Thyroid gland (tissue), 4 donors: ENCODE measurements at regions not wholly inside any gene's neighbourhood (a gene's known extent, or its start where the extent isn't known, plus 50 kb on each side); places are given as distances from the start of the nearest gene placed in this dataset.

Source experiments
- DNase-seq, 2 donors: peaks; one replicate each; pipeline ENCODE4 v3.0.0-alpha.2; 2019
- H3K27ac ChIP-seq, 3 donors: fragments of 200-600 bp; sonication (generic); 1 replicate in 2 of 3; 2 replicates in 1 of 3; pipeline ENCODE4 v1.5.1; 2016 to 2019; ENCODE audit warnings: mild to moderate bottlenecking in 1 of 3, moderate library complexity in 1 of 3
- H3K27me3 ChIP-seq: fragments of 200-600 bp; sonication (generic); one replicate; pipeline ENCODE4 v1.5.1; 2019
- H3K36me3 ChIP-seq, 2 donors: fragments of 200-600 bp; sonication (generic); one replicate each; pipeline ENCODE4 v1.5.1; 2016 to 2019
- H3K4me1 ChIP-seq, 2 donors: fragments of 200-600 bp; sonication (generic); one replicate each; pipeline ENCODE4 v1.5.1; 2017 to 2019
- H3K4me3 ChIP-seq, 3 donors: fragments of 200-600 bp; sonication (generic); replicated peaks in 1 of 3; 1 replicate in 2 of 3; 2 replicates in 1 of 3; pipeline ENCODE4 v1.5.1; 2016; ENCODE audit warnings: mild to moderate bottlenecking in 1 of 3
- H3K9me3 ChIP-seq: fragments of 200-600 bp; sonication (generic); one replicate; pipeline ENCODE4 v1.5.1; 2017
- POLR2A ChIP-seq, 2 donors: fragments of 450-650 bp; IDR thresholded peaks; one replicate each; pipeline ENCODE4 v1.6.1; 2017; ENCODE audit warnings: antibody characterized with exemption in 2 of 2, mild to moderate bottlenecking in 2 of 2, moderate library complexity in 1 of 2
- WGBS, 2 donors: methylation state at CpG; one replicate each; pipeline ENCODE4 v1.1.5; 2017; 5-methylcytosine and 5-hydroxymethylcytosine counted together
- intact Hi-C: fragments of 100-400 bp; cut with DNase I; formaldehyde crosslinking; loops from one replicate; pipeline ENCODE4 v1.15.1; 2023
- TF ChIP-seq, protein P1 (sequence below), 6 experiments: fragments of 200-600 bp in 3 of 6; fragments of 450-650 bp in 3 of 6; sonication (generic) in 3 of 6; IDR thresholded peaks; one replicate each; pipeline ENCODE4 v1.5.1; 2016 to 2019; ENCODE audit warnings: antibody characterized with exemption in 6 of 6, mild to moderate bottlenecking in 2 of 6, inconsistent platforms in 1 of 6, moderate library complexity in 1 of 6

DNA sequence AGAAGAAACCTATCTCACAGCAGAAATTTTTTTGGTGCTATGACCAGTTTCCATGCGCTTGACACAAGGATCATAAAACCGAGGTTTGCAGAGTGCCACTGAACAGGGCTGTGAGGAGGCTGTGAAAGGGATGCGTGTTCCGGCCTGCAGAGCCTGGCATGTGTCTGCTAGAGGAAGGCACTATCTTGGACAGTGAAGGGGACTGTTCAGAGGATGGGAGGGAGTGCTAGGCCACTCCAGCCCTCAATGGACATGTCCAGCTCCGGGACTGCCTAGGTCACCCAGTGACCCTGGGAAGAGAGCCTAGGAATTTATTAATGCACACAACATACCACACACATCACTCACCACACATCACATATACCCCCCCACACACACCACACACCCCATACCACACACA, 275.9 kb downstream of the GADD45G start:
- no peak overlapping the region for H3K27ac ChIP-seq
- no peaks in the 10 kb centered on the region for H3K27me3 ChIP-seq
- DNase-seq: no peak
- intact Hi-C loops: no loop called here
- no peaks in the 10 kb centered on the region for H3K9me3 ChIP-seq
- H3K4me1 ChIP-seq: no peaks in the 10 kb centered on the region
- H3K4me3 ChIP-seq: no peak overlapping the region
- WGBS, 2 donors: 86 to 92% methylated on average over 5 of the region's 5 CpGs
- no peak for TF ChIP-seq POLR2A (IDR thresholded peaks at IDR 0.05)
- TF ChIP-seq, protein P1, sequence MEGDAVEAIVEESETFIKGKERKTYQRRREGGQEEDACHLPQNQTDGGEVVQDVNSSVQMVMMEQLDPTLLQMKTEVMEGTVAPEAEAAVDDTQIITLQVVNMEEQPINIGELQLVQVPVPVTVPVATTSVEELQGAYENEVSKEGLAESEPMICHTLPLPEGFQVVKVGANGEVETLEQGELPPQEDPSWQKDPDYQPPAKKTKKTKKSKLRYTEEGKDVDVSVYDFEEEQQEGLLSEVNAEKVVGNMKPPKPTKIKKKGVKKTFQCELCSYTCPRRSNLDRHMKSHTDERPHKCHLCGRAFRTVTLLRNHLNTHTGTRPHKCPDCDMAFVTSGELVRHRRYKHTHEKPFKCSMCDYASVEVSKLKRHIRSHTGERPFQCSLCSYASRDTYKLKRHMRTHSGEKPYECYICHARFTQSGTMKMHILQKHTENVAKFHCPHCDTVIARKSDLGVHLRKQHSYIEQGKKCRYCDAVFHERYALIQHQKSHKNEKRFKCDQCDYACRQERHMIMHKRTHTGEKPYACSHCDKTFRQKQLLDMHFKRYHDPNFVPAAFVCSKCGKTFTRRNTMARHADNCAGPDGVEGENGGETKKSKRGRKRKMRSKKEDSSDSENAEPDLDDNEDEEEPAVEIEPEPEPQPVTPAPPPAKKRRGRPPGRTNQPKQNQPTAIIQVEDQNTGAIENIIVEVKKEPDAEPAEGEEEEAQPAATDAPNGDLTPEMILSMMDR (IDR thresholded peaks at IDR 0.05): no peak
- no peaks in the 10 kb centered on the region for H3K36me3 ChIP-seq

DNA sequence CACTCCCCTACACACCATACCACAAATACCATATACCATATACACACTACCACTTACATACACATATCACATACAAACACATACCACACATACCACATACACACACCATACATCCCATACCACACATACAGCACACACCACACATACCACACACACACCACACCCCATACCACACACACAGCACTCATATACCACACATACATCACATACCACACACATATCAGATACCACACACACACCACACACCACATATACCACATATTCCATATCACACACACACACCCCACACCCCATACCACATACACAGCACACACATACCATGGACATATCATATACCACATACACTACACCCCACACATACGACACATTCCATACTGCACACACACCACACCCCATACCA, 276.6 kb downstream of the GADD45G start:
- WGBS, 2 donors: 95 to 98% methylated on average over 1 of the region's 1 CpG
- no peak overlapping the region for H3K4me3 ChIP-seq
- no peaks in the 10 kb centered on the region for H3K9me3 ChIP-seq
- DNase-seq: no peak
- intact Hi-C loops: no loop called here
- H3K36me3 ChIP-seq: no peaks in the 10 kb centered on the region
- peaks cover 0 to 3% of the 10 kb centered on the region in 2 donors for H3K4me1 ChIP-seq
- no peak overlapping the region for H3K27ac ChIP-seq
- TF ChIP-seq POLR2A (IDR thresholded peaks at IDR 0.05): no peak
- TF ChIP-seq, protein P1 (IDR thresholded peaks at IDR 0.05): no peak
- H3K27me3 ChIP-seq: no peaks in the 10 kb centered on the region

DNA sequence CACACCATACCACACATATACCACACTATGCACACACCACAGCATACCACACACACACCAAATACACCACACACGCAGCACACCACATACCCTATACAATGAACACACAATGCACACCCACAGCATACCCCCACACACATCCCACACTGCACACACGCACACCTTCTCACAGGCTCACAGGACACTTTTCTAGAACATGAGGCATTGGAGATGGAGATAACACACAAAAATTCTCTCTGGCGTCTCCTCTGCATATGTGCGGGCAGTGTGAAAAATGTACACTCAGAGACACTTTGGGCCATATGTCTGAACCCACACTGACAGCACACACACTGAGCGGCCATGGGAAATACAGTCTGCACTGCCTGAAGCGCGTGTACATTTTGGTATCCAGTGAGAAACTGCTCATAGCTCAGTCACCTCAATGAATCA, 278.1 kb downstream of the GADD45G start:
- no peak for DNase-seq

DNA sequence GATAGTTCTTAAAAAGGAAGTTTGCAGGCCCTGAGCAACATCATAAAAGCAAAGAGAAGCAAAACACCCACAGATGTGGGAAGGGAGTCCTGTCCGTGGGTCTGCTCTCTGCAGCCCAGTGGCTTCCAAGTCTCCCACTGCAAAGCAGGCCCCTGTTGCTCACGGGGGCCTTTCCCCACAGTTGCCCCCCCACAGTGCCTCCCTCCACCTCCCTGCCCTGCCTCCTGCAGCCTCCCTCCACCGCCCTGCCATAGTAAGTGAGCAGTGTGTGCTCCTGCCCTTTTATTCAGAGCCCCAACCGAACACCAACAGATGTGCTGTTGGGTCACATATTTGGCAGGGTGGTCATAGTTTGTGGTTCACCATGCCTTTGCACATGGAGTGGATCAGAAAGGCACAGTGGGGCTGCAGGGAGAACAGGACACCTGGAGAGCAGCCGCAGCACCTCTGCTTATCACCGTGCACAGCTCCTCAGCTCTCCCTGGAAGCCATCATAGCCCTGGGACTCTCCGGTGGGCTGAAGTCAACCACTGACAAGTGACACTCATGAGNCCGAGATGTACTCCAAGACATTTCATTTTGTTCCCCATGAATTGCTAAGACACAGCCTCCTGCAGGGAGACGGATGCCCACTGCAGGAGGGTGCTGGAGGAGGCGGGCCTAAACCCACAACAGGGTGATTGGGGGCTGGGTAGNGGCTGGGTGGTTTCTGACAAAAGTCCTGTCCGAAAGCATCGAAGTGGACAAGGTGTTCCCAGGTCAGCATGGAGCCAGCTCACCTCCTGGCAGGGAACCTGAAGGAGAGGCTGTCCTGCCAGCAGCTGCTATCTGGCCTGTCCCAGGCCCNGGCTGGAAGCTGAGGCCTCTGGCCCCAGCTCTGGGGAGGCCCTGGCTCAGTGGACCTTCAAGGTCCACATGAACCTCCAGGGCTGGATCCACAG, 278.9 kb downstream of the GADD45G start:
- WGBS, 2 donors: 97 to 98% methylated on average over 10 of the region's 12 CpGs
- no peak for TF ChIP-seq POLR2A (IDR thresholded peaks at IDR 0.05)
- intact Hi-C loops: no loop called here
- no peaks in the 10 kb centered on the region for H3K9me3 ChIP-seq
- H3K4me1 ChIP-seq: peaks cover 5 to 6% of the 10 kb centered on the region in 2 donors
- no peaks in the 10 kb centered on the region for H3K27me3 ChIP-seq
- no peak overlapping the region for H3K27ac ChIP-seq
- DNase-seq: no peak
- no peak overlapping the region for H3K4me3 ChIP-seq
- no peaks in the 10 kb centered on the region for H3K36me3 ChIP-seq

More for the DNA sequence above, 278.1 kb downstream of the GADD45G start:
- Histone ChIP-seq H3K9me3 (no peaks in the 10 kb centered on the region), H3K36me3 (no peaks in the 10 kb centered on the region), H3K27me3 (no peaks in the 10 kb centered on the region), H3K4me1 (peaks cover 5 to 6% of the 10 kb centered on the region in 2 donors), H3K4me3 (no peak overlapping the region), H3K27ac (no peak overlapping the region)
- WGBS, 2 donors: 94 to 97% methylated on average over 7 of the region's 7 CpGs
- TF ChIP-seq POLR2A (IDR thresholded peaks at IDR 0.05): no peak
- TF ChIP-seq, protein P1 (IDR thresholded peaks at IDR 0.05): no peak
- intact Hi-C loops: no loop called here

DNA sequence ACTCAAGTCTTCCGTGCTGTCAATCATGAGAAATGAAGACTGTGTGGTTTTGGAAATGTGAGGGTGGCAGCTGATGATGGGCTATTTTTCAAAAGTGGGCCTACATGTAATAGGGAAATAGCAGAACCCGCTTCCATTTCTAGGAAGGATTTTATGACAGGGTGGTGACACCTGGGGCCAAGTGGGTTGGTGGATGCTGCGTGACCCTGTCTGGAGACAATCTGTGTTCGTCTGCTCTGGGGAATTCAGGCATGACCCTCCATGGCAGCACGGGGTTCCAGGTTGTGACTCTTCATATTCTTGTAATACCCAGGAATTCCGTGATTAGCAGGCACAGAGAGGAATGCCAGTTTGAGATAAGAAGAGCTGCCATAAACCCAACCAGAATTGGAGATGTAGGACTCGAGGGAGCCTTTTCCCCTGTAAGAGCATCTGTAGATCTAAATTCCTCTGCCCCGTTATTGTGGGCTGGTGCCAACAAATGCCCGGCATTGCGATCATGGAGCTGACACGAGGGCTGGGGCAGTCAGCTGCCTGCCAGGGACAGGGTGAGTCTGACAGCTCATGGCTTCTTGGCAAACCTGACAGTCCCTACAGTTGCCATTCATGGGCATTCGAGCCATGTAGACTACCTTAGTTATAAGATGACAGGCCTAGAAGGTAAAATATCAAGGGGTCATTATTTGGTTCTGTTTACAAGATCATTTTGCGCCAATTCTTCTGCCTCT, 279.7 kb downstream of the GADD45G start:
- H3K27ac ChIP-seq: no peak overlapping the region
- WGBS, 2 donors: 85 to 92% methylated on average over 13 of the region's 13 CpGs
- no peaks in the 10 kb centered on the region for H3K27me3 ChIP-seq
- DNase-seq: no peak
- H3K36me3 ChIP-seq: no peaks in the 10 kb centered on the region
- intact Hi-C loops: no loop called here
- TF ChIP-seq, protein P1 (IDR thresholded peaks at IDR 0.05): no peak
- TF ChIP-seq POLR2A (IDR thresholded peaks at IDR 0.05): no peak
- no peaks in the 10 kb centered on the region for H3K9me3 ChIP-seq
- H3K4me3 ChIP-seq: no peak overlapping the region
- H3K4me1 ChIP-seq: peaks cover 5 to 6% of the 10 kb centered on the region in 2 donors
